Calu3 (cell line): ENCODE measurements at regions not wholly inside any gene's neighbourhood (a gene's known extent, or its start where the extent isn't known, plus 50 kb on each side); places are given as distances from the start of the nearest gene placed in this dataset.

ENCODE experiments used
- BruUV-seq: library from RNA; stranded (reverse); fragments of 400-500 nt; replicated peaks from 2 replicates; lab custom pipeline; 2021; lab: Mats Ljungman, UMichigan
- CTCF ChIA-PET: fragments of 300-600 bp; sonication (Branson Sonifier 250); formaldehyde crosslinking; loops from one replicate; lab custom pipeline; 2022; ENCODE audit warnings: antibody characterized with exemption; lab: Charles Lee
- DNase-seq: peaks from one replicate; pipeline ENCODE4 v3.0.0; 2022
- H3K27ac Mint-ChIP-seq: one replicate; pipeline ENCODE4 v1.8.0; 2022; ENCODE audit warnings: mixed read lengths; ENCODE audit not compliant: unreplicated experiment
- H3K27me3 Mint-ChIP-seq: one replicate; pipeline ENCODE4 v1.8.0; 2022; ENCODE audit warnings: mixed read lengths; ENCODE audit not compliant: unreplicated experiment
- H3K36me3 Mint-ChIP-seq: one replicate; pipeline ENCODE4 v1.8.0; 2022; ENCODE audit warnings: mild to moderate bottlenecking, moderate library complexity, mixed read lengths; ENCODE audit not compliant: insufficient read depth, unreplicated experiment
- H3K4me1 Mint-ChIP-seq: one replicate; pipeline ENCODE4 v1.8.0; 2022; ENCODE audit warnings: mild to moderate bottlenecking, low read depth, mixed read lengths; ENCODE audit not compliant: unreplicated experiment
- H3K4me3 Mint-ChIP-seq: one replicate; pipeline ENCODE4 v1.8.0; 2022; ENCODE audit warnings: mild to moderate bottlenecking, low read depth, moderate library complexity, mixed read lengths; ENCODE audit not compliant: unreplicated experiment
- H3K9me3 Mint-ChIP-seq: one replicate; pipeline ENCODE4 v1.8.0; 2022; ENCODE audit warnings: low read depth, mixed read lengths; ENCODE audit not compliant: unreplicated experiment
- CTCF ChIP-seq: fragments of 200-600 bp; IDR thresholded peaks from one replicate; pipeline ENCODE4 v1.8.0; 2022; ENCODE audit warnings: antibody characterized with exemption; ENCODE audit not compliant: unreplicated experiment
- intact Hi-C: fragments of 100-400 bp; cut with micrococcal nuclease; formaldehyde crosslinking; loops from one replicate; pipeline ENCODE4 v1.10.0; 2022; ENCODE audit not compliant: unreplicated experiment

- Mint-ChIP-seq H3K27ac (no peak overlapping the region), H3K4me3 (no peak overlapping the region), H3K4me1 (no peaks in the 10 kb centered on the region), H3K36me3 (no peaks in the 10 kb centered on the region), H3K9me3 (peaks cover 25% of the 10 kb centered on the region), H3K27me3 (no peaks in the 10 kb centered on the region)
- CTCF ChIA-PET = no interaction called here
- intact Hi-C loops = no loop called here
- no peak for TF ChIP-seq CTCF
- BruUV-seq = no TSS peak
- no peak for DNase-seq
These were observed 213.7 kb downstream of the DRD1 start for GRCh38 chr5:175230299-175230698.

- CTCF ChIA-PET = no interaction called here
- peaks cover 16% of the 10 kb centered on the region for H3K9me3 Mint-ChIP-seq
- no peaks in the 10 kb centered on the region for H3K4me1 Mint-ChIP-seq
- TF ChIP-seq CTCF = no peak
- no peaks in the 10 kb centered on the region for H3K27me3 Mint-ChIP-seq
- no peak for DNase-seq
- no peak overlapping the region for H3K4me3 Mint-ChIP-seq
- intact Hi-C loops = no loop called here
- BruUV-seq = no TSS peak
- no peaks in the 10 kb centered on the region for H3K36me3 Mint-ChIP-seq
- H3K27ac Mint-ChIP-seq = no peak overlapping the region
These were observed 217.5 kb downstream of the DRD1 start for GRCh38 chr5:175226506-175226905.

GRCh38 chr5:175223291-175223690, 220.7 kb downstream of the DRD1 start:
- Mint-ChIP-seq H3K4me1 (no peaks in the 10 kb centered on the region), H3K27me3 (no peaks in the 10 kb centered on the region), H3K4me3 (no peak overlapping the region), H3K36me3 (no peaks in the 10 kb centered on the region), H3K27ac (no peak overlapping the region), H3K9me3 (peaks cover 12% of the 10 kb centered on the region)
- BruUV-seq = no TSS peak
- no peak for DNase-seq
- no peak for TF ChIP-seq CTCF
- intact Hi-C loops = no loop called here
- CTCF ChIA-PET = no interaction called here

GRCh38 chr5:175222621-175223020, 221.4 kb downstream of the DRD1 start:
- no TSS peak for BruUV-seq
- Mint-ChIP-seq H3K27ac (no peak overlapping the region), H3K27me3 (no peaks in the 10 kb centered on the region), H3K4me3 (no peak overlapping the region), H3K36me3 (no peaks in the 10 kb centered on the region), H3K4me1 (no peaks in the 10 kb centered on the region), H3K9me3 (peaks cover 12% of the 10 kb centered on the region)
- TF ChIP-seq CTCF = no peak
- CTCF ChIA-PET = no interaction called here
- intact Hi-C loops = no loop called here
- no peak for DNase-seq
